H1 (cell line): ENCODE measurements at regions not wholly inside any gene's neighbourhood (a gene's known extent, or its start where the extent isn't known, plus 50 kb on each side); places are given as distances from the start of the nearest gene placed in this dataset.

Source experiments
- CTCF ChIA-PET: fragments of 300-600 bp; sonication (Branson Sonifier 250); formaldehyde crosslinking; loops from one replicate; lab custom pipeline; 2021; ENCODE audit not compliant: partially characterized antibody; lab: Charles Lee
- POLR2A ChIA-PET: fragments of 300-600 bp; sonication (Branson Sonifier 250); formaldehyde crosslinking; loops from one replicate; lab custom pipeline; 2021; ENCODE audit warnings: inconsistent platforms; ENCODE audit not compliant: partially characterized antibody; lab: Charles Lee
- DNase-seq, 2 experiments: peaks; one replicate each; pipeline versions ENCODE4 v3.0.0 to v3.0.0-alpha.2; 2010 to 2022; ENCODE audit warnings: low spot score in 2 of 2, low read depth in 1 of 2, mixed read lengths in 1 of 2
- FAIRE-seq: peaks from 2 replicates; lab custom pipeline; 2011; peaks lifted over from hg19 to GRCh38; lab: Jason Lieb, UNC
- H2AFZ ChIP-seq: 2 replicates; pipeline ENCODE4 v1.8.1; 2012; ENCODE audit warnings: low read length, inconsistent platforms
- H2AK5ac ChIP-seq: 2 replicates; pipeline ENCODE4 v1.6.1; 2013; ENCODE audit warnings: low read depth, low read length
- H2BK120ac ChIP-seq: replicated peaks from 2 replicates; pipeline ENCODE3; 2013; ENCODE audit warnings: low read depth, low read length, inconsistent platforms
- H2BK12ac ChIP-seq: 2 replicates; pipeline ENCODE4 v1.6.1; 2013; ENCODE audit warnings: low read depth, low read length
- H2BK15ac ChIP-seq: 2 replicates; pipeline ENCODE4 v1.6.1; 2013; ENCODE audit warnings: low read length
- H2BK20ac ChIP-seq: 2 replicates; pipeline ENCODE4 v1.6.1; 2013; ENCODE audit warnings: low read length
- H2BK5ac ChIP-seq: 2 replicates; pipeline ENCODE4 v1.6.1; 2013; ENCODE audit warnings: low read depth, low read length
- H3K14ac ChIP-seq: 2 replicates; pipeline ENCODE4 v1.6.1; 2013; ENCODE audit warnings: inconsistent platforms; ENCODE audit not compliant: insufficient read length
- H3K18ac ChIP-seq: 2 replicates; pipeline ENCODE4 v1.6.1; 2013; ENCODE audit warnings: low read length; ENCODE audit errors: extremely low read depth
- H3K23ac ChIP-seq: 2 replicates; pipeline ENCODE4 v1.6.1; 2013; ENCODE audit warnings: inconsistent platforms; ENCODE audit not compliant: insufficient read length
- H3K23me2 ChIP-seq: 2 replicates; pipeline ENCODE4 v1.6.1; 2013; ENCODE audit warnings: low read depth, low read length
- H3K27ac ChIP-seq: 2 replicates; pipeline ENCODE4 v1.6.1; 2011; ENCODE audit warnings: low read depth, low read length, inconsistent platforms
- H3K27me3 ChIP-seq, 4 experiments: replicated peaks in 1 of 4; 1 replicate in 1 of 4; 2 replicates in 3 of 4; pipeline versions ENCODE4 v1.6.1 to v1.8.1; 2011 to 2013; ENCODE audit warnings: low read length in 3 of 4, mild to moderate bottlenecking in 3 of 4, inconsistent platforms in 2 of 4, mixed read lengths in 2 of 4, moderate library complexity in 1 of 4; ENCODE audit not compliant: control insufficient read depth in 3 of 4, insufficient read depth in 3 of 4; ENCODE audit errors: extremely low read depth in 1 of 4
- H3K36me3 ChIP-seq, 4 experiments: 2 replicates each; pipeline versions ENCODE4 v1.6.1 to v1.8.1; 2011 to 2013; ENCODE audit warnings: mild to moderate bottlenecking in 4 of 4, low read length in 3 of 4, moderate library complexity in 2 of 4, control low read depth in 1 of 4, inconsistent platforms in 1 of 4; ENCODE audit not compliant: insufficient read depth in 4 of 4, control insufficient read depth in 2 of 4
- H3K4ac ChIP-seq: replicated peaks from 2 replicates; pipeline ENCODE3; 2013; ENCODE audit warnings: low read length, low read depth, mixed read lengths, inconsistent platforms; ENCODE audit not compliant: insufficient read length
- H3K4me1 ChIP-seq, 4 experiments: replicated peaks in 1 of 4; 1 replicate in 1 of 4; 2 replicates in 3 of 4; pipeline versions ENCODE4 v1.6.1 to v1.8.1; 2011 to 2013; ENCODE audit warnings: low read length in 3 of 4, inconsistent platforms in 2 of 4, mixed read lengths in 1 of 4; ENCODE audit not compliant: insufficient read depth in 4 of 4, control insufficient read depth in 3 of 4
- H3K4me2 ChIP-seq, 2 experiments: 2 replicates each; pipeline versions ENCODE4 v1.6.1 to v1.8.1; 2011 to 2013; ENCODE audit warnings: low read depth in 2 of 2, low read length in 2 of 2, control low read depth in 1 of 2, inconsistent platforms in 1 of 2, mild to moderate bottlenecking in 1 of 2; ENCODE audit not compliant: insufficient read depth in 1 of 2
- H3K4me3 ChIP-seq, 4 experiments: fragments of 200-600, 300-600 bp in 1 of 4; sonication (generic), shearing (Covaris generic), sonication (Bioruptor Twin) in 1 of 4; 2 replicates each; pipeline versions ENCODE4 v1.5.1 to v1.8.1; 2011 to 2016; ENCODE audit warnings: low read length in 4 of 4, low read depth in 3 of 4, control low read depth in 2 of 4, inconsistent platforms in 2 of 4, mild to moderate bottlenecking in 2 of 4, mixed read lengths in 1 of 4, moderate library complexity in 1 of 4; ENCODE audit not compliant: insufficient read depth in 2 of 4; ENCODE audit errors: extremely low read depth in 1 of 4
- H3K56ac ChIP-seq: replicated peaks from 2 replicates; pipeline ENCODE3; 2013; ENCODE audit warnings: low read depth, mild to moderate bottlenecking, mixed read lengths, low read length, inconsistent platforms; ENCODE audit not compliant: insufficient read length
- H3K79me1 ChIP-seq: 2 replicates; pipeline ENCODE4 v1.6.1; 2013; ENCODE audit warnings: low read depth, low read length, control low read depth
- H3K79me2 ChIP-seq, 2 experiments: 2 replicates each; pipeline versions ENCODE4 v1.6.1 to v1.8.1; 2012 to 2013; ENCODE audit warnings: low read length in 2 of 2, mild to moderate bottlenecking in 2 of 2, inconsistent platforms in 1 of 2; ENCODE audit not compliant: insufficient read depth in 2 of 2, control insufficient read depth in 1 of 2
- H3K9ac ChIP-seq, 4 experiments: replicated peaks in 1 of 4; 1 replicate in 1 of 4; 2 replicates in 3 of 4; pipeline versions ENCODE4 v1.6.1 to v1.8.1; 2011 to 2013; ENCODE audit warnings: low read depth in 3 of 4, low read length in 3 of 4, control low read depth in 2 of 4, mild to moderate bottlenecking in 2 of 4, moderate library complexity in 2 of 4, inconsistent platforms in 1 of 4; ENCODE audit errors: extremely low read depth in 1 of 4
- H3K9me3 ChIP-seq, 2 experiments: 2 replicates each; pipeline versions ENCODE4 v1.6.1 to v1.8.1; 2012 to 2013; ENCODE audit warnings: mild to moderate bottlenecking in 2 of 2, moderate library complexity in 2 of 2, control low read depth in 1 of 2, inconsistent platforms in 1 of 2, low read depth in 1 of 2, low read length in 1 of 2, mixed read lengths in 1 of 2; ENCODE audit not compliant: insufficient read depth in 2 of 2
- H4K20me1 ChIP-seq, 2 experiments: replicated peaks in 1 of 2; 2 replicates each; pipeline versions ENCODE3 to v1.8.1; 2011 to 2013; ENCODE audit warnings: inconsistent platforms in 2 of 2, low read length in 2 of 2, mild to moderate bottlenecking in 1 of 2; ENCODE audit not compliant: insufficient read depth in 2 of 2, control insufficient read depth in 1 of 2
- H4K5ac ChIP-seq: 2 replicates; pipeline ENCODE4 v1.6.1; 2013; ENCODE audit warnings: low read length, low read depth, mixed read lengths, inconsistent platforms; ENCODE audit not compliant: insufficient read length
- H4K8ac ChIP-seq: 2 replicates; pipeline ENCODE4 v1.8.0; 2013; ENCODE audit warnings: mild to moderate bottlenecking, moderate library complexity, low read length, inconsistent platforms; ENCODE audit not compliant: insufficient read depth; ENCODE audit errors: extremely low read depth
- H4K91ac ChIP-seq: replicated peaks from 2 replicates; pipeline ENCODE3; 2013; ENCODE audit warnings: low read length, mixed read lengths, inconsistent platforms; ENCODE audit not compliant: insufficient read length
- CBX8 ChIP-seq: fragments of 300-800, 300-1000 bp; sonication (generic); IDR thresholded peaks from 2 replicates; pipeline ENCODE4 v1.7.1; 2016; ENCODE audit warnings: low read depth, low read length, borderline replicate concordance
- CHD1 ChIP-seq: IDR thresholded peaks from 2 replicates; pipeline ENCODE4 v1.6.1; 2012; ENCODE audit warnings: low read depth, low read length, improper control_type of control experiment
- EZH2 ChIP-seq: fragments of 200-600 bp; sonication (generic); IDR thresholded peaks from 2 replicates; pipeline ENCODE4 v1.7.1; 2012; ENCODE audit warnings: low read depth, mild to moderate bottlenecking, moderate library complexity, low read length, inconsistent platforms; ENCODE audit not compliant: severe bottlenecking
- FOSL1 ChIP-seq: IDR thresholded peaks from 2 replicates; pipeline ENCODE4 v1.6.1; 2011; ENCODE audit warnings: mild to moderate bottlenecking, low read depth, low read length, moderate library complexity; ENCODE audit not compliant: insufficient read depth
- HDAC2 ChIP-seq, 2 experiments: fragments of 300-600 bp in 1 of 2; sonication (generic) in 1 of 2; IDR thresholded peaks; 2 replicates each; pipeline ENCODE4 v1.6.1; 2011 to 2012; ENCODE audit warnings: low read depth in 2 of 2, low read length in 2 of 2, mild to moderate bottlenecking in 2 of 2, moderate library complexity in 2 of 2, borderline replicate concordance in 1 of 2, inconsistent platforms in 1 of 2
- JUN ChIP-seq: IDR thresholded peaks from 2 replicates; pipeline ENCODE4 v1.6.1; 2011; ENCODE audit warnings: low read depth, mild to moderate bottlenecking, improper control_type of control experiment, low read length
- KDM1A ChIP-seq: fragments of 200-600, 300-600 bp; sonication (generic); IDR thresholded peaks from 2 replicates; pipeline ENCODE4 v1.7.1; 2016; ENCODE audit warnings: mild to moderate bottlenecking, low read length, borderline replicate concordance
- POLR2A ChIP-seq, 2 experiments: IDR thresholded peaks; 1 replicate in 1 of 2; 2 replicates in 1 of 2; pipeline ENCODE4 v1.6.1; 2011; ENCODE audit warnings: low read depth in 2 of 2, low read length in 2 of 2, mild to moderate bottlenecking in 2 of 2; ENCODE audit errors: control extremely low read depth in 1 of 2
- POU5F1 ChIP-seq: IDR thresholded peaks from 2 replicates; pipeline ENCODE4 v1.6.1; 2011; ENCODE audit warnings: low read depth, mild to moderate bottlenecking, low read length, moderate library complexity
- SUZ12 ChIP-seq: fragments of 200-600 bp; sonication (generic); IDR thresholded peaks from 2 replicates; pipeline ENCODE4 v1.6.1; 2012; ENCODE audit warnings: mild to moderate bottlenecking, inconsistent platforms, low read length, moderate library complexity, mixed read lengths
- TBP ChIP-seq: IDR thresholded peaks from 2 replicates; pipeline ENCODE4 v1.6.1; 2011; ENCODE audit warnings: low read depth, low read length, improper control_type of control experiment
- TEAD4 ChIP-seq: IDR thresholded peaks from 2 replicates; pipeline ENCODE4 v1.6.1; 2012; ENCODE audit warnings: low read depth, low read length, inconsistent platforms, mixed read lengths
- USF2 ChIP-seq: IDR thresholded peaks from 2 replicates; pipeline ENCODE4 v1.6.1; 2011; ENCODE audit warnings: low read length, improper control_type of control experiment
- ZNF274 ChIP-seq: IDR thresholded peaks from 2 replicates; pipeline ENCODE4 v1.7.0; 2012; ENCODE audit warnings: low read length, borderline replicate concordance; ENCODE audit errors: extremely low read depth
- WGBS, 2 experiments: shearing (Covaris generic) in 1 of 2; methylation state at CpG; one replicate each; pipeline versions ENCODE4 v1.1.6 to v1.1.7; 2013 to 2015; ENCODE audit warnings: low lambda C conversion rate in 2 of 2, mixed read lengths in 2 of 2, inconsistent platforms in 1 of 2, low coverage in 1 of 2, missing lambda C conversion rate in 1 of 2; ENCODE audit not compliant: insufficient replicate concordance in 2 of 2, insufficient coverage in 1 of 2, insufficient read length in 1 of 2; ENCODE audit errors: extremely low coverage in 1 of 2, missing lambda C conversion rate in 1 of 2; 5-methylcytosine and 5-hydroxymethylcytosine counted together

- H3K27ac ChIP-seq: no peak overlapping the region
- no peak overlapping the region for H3K4me3 ChIP-seq
- H3K56ac ChIP-seq: no peak overlapping the region
- H3K79me1 ChIP-seq: no peaks in the 10 kb centered on the region
- 96% methylated on average over 4 of the region's 4 CpGs; no CpG with 5 or more reads in 1 of the 2 experiments for WGBS, 2 experiments
- peaks cover 0 to 2% of the 10 kb centered on the region in 2 experiments; a peak in 1 of 4 replicates for H3K9me3 ChIP-seq
- no peak overlapping the region for H2BK12ac ChIP-seq
- no peak overlapping the region for H2AFZ ChIP-seq
- no peak overlapping the region for H2AK5ac ChIP-seq
- no peaks in the 10 kb centered on the region for H4K20me1 ChIP-seq
- H2BK120ac ChIP-seq: no peak overlapping the region
- no peak overlapping the region for H4K91ac ChIP-seq
- H2BK15ac ChIP-seq: no peak overlapping the region
- no peak overlapping the region for H4K5ac ChIP-seq
- H4K8ac ChIP-seq: no peak overlapping the region
- ChIA-PET CTCF (interaction anchor here (2.8 kb wide), 1 partner anchor 10 kb away, joined by 11 read pairs; no protein-coding TSS in a partner anchor), POLR2A (no interaction called here)
- no peak overlapping the region for H3K18ac ChIP-seq
- H3K79me2 ChIP-seq: no peaks in the 10 kb centered on the region
- H3K4me1 ChIP-seq: no peaks in the 10 kb centered on the region
- no peak overlapping the region for H2BK20ac ChIP-seq
- no peak overlapping the region for H3K9ac ChIP-seq
- H3K14ac ChIP-seq: no peak overlapping the region
- H3K4me2 ChIP-seq: no peak overlapping the region
- no peak overlapping the region for H3K23ac ChIP-seq
- DNase-seq (no peak), FAIRE-seq (no peak)
- no peak overlapping the region for H2BK5ac ChIP-seq
- H3K23me2 ChIP-seq: no peaks in the 10 kb centered on the region
- H3K36me3 ChIP-seq: no peaks in the 10 kb centered on the region
- H3K4ac ChIP-seq: no peak overlapping the region
- H3K27me3 ChIP-seq: no peaks in the 10 kb centered on the region
- no peak for TF ChIP-seq CBX8
- TF ChIP-seq JUN: no peak
- no peak for TF ChIP-seq KDM1A
- no peak for TF ChIP-seq ZNF274
- TF ChIP-seq TBP: no peak
- TF ChIP-seq POLR2A (IDR thresholded peaks at IDR 0.05; ENCODE audit: control extremely low read depth in 1 of 2, low read depth in 2 of 2, low read length in 2 of 2): no peak
- TF ChIP-seq HDAC2 (IDR thresholded peaks at IDR 0.05; ENCODE audit: borderline replicate concordance in 1 of 2, low read depth in 2 of 2, low read length in 2 of 2): no peak
- TF ChIP-seq TEAD4: no peak
- TF ChIP-seq EZH2: no peak
- no peak for TF ChIP-seq USF2
- no peak for TF ChIP-seq SUZ12
- no peak for TF ChIP-seq FOSL1
- TF ChIP-seq CHD1: no peak
- TF ChIP-seq POU5F1: no peak
These were observed 326.1 kb downstream of the STIM2 start for GRCh38 chr4:27186710-27187109.
